ENCODE measurements at regions not wholly inside any gene's neighbourhood (a gene's known extent, or its start where the extent isn't known, plus 50 kb on each side); places are given as distances from the start of the nearest gene placed in this dataset.

DNA sequence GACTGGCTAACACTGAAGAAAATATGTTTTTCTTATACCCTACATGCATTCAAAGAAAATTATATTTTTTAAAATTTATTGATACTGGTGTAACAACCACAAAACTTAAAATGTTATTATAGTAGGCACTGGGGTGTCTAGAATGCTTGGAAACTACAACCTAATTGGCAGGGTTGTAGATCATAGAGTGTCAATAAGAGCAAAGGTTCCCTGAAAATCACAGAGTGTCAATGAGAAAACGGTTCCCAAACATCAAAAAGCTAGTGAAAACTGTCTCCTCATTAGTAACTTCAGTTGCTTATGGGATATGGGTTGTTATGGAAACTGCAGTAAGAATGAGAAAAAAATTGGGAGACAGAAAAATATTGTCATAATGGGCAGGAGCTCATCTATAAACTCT is 214.4 kb upstream of the CCNG1 start:
- H3K27me3 ChIP-seq (ENCODE audit: control insufficient read depth, extremely low read depth, insufficient read depth, low read length) = no peaks in the 10 kb centered on the region
- dilution Hi-C loops (cut with MboI; ENCODE audit: extremely low pct_ligation_motif_present, low sequenced_read_pairs) = no loop called here
- no peak for FAIRE-seq
- no peak overlapping the region for H3K4me2 ChIP-seq (ENCODE audit: control insufficient read depth, extremely low read depth, insufficient read depth, low read depth, low read length)
- TF ChIP-seq EZH2 (IDR thresholded peaks at IDR 0.05; ENCODE audit: low read length) (no peak), CTCF (optimal IDR thresholded peaks at IDR 0.05 in 1 of 3, IDR thresholded peaks at IDR 0.05 in 1 of 3, conservative IDR thresholded peaks at IDR 0.05 in 1 of 3; ENCODE audit: extremely low read depth in 1 of 3, insufficient read depth in 2 of 3, low read length in 3 of 3) (no peak)
- no peaks in the 10 kb centered on the region for H3K4me1 ChIP-seq (ENCODE audit: control insufficient read depth, extremely low read depth, insufficient read depth, low read length)
- H3K36me3 ChIP-seq (ENCODE audit: control insufficient read depth in 2 of 2, extremely low read depth in 1 of 2, insufficient read depth in 2 of 2, low read length in 2 of 2) = no peaks in the 10 kb centered on the region
- no peak for DNase-seq (ENCODE audit: low read depth, low spot score)
- H3K9ac ChIP-seq (ENCODE audit: control insufficient read depth, extremely low read depth, insufficient read depth, low read length) = no peak overlapping the region
- H2AFZ ChIP-seq (ENCODE audit: control insufficient read depth, low read length) = no peak overlapping the region
- no peaks in the 10 kb centered on the region for H3K9me3 ChIP-seq (ENCODE audit: control insufficient read depth, low read depth, low read length)
- no peaks in the 10 kb centered on the region for H4K20me1 ChIP-seq (ENCODE audit: control insufficient read depth, extremely low read depth, insufficient read depth, low read length)
- no peaks in the 10 kb centered on the region for H3K9me1 ChIP-seq (ENCODE audit: control insufficient read depth, extremely low read depth, insufficient read depth, low read length)
- no peaks in the 10 kb centered on the region for H3K79me2 ChIP-seq (ENCODE audit: control insufficient read depth, insufficient read depth, low read length)
- H3K27ac ChIP-seq (ENCODE audit: control insufficient read depth, insufficient read depth, low read length) = no peak overlapping the region
- H3K4me3 ChIP-seq (ENCODE audit: control insufficient read depth in 2 of 3, extremely low read depth in 1 of 3, insufficient read depth in 2 of 3, low read depth in 1 of 3, low read length in 3 of 3) = no peak overlapping the region

DNA sequence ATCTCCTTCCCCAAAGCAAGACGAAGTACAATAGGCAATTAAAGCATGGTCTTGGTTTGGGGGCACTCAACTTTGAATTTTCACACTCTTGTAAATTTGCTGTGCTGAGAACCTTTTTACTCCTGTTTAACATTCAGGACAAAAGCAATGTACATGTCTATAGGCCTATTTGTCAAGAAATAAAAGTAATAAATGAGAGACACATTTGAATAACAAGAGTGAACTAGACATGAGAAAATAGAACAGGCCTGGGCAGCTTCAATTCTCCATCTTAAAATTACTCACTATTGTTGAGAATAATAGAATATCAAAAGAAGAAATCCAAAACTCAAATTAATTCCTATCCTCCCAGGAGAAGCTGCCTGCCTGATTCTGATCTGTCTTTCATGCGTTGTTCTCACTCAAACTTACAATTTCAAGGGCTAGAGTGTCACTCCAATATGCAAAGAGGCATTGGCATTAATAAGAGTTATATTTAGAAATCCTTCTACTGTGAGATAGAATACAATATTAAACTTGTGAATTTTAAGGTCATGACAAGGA is 192.9 kb upstream of the CCNG1 start:
- no peaks in the 10 kb centered on the region for H3K79me2 ChIP-seq (ENCODE audit: control insufficient read depth, insufficient read depth, low read length)
- no peak overlapping the region for H3K4me2 ChIP-seq (ENCODE audit: control insufficient read depth, extremely low read depth, insufficient read depth, low read depth, low read length)
- FAIRE-seq (no peak), DNase-seq (ENCODE audit: low read depth, low spot score) (no peak)
- no peaks in the 10 kb centered on the region for H3K4me1 ChIP-seq (ENCODE audit: control insufficient read depth, extremely low read depth, insufficient read depth, low read length)
- H3K27ac ChIP-seq (ENCODE audit: control insufficient read depth, insufficient read depth, low read length) = no peak overlapping the region
- no peaks in the 10 kb centered on the region for H4K20me1 ChIP-seq (ENCODE audit: control insufficient read depth, extremely low read depth, insufficient read depth, low read length)
- no peak overlapping the region for H3K4me3 ChIP-seq (ENCODE audit: control insufficient read depth in 2 of 3, extremely low read depth in 1 of 3, insufficient read depth in 2 of 3, low read depth in 1 of 3, low read length in 3 of 3)
- no peak overlapping the region for H3K9ac ChIP-seq (ENCODE audit: control insufficient read depth, extremely low read depth, insufficient read depth, low read length)
- dilution Hi-C loops (cut with MboI; ENCODE audit: extremely low pct_ligation_motif_present, low sequenced_read_pairs) = no loop called here
- TF ChIP-seq CTCF (optimal IDR thresholded peaks at IDR 0.05 in 1 of 3, IDR thresholded peaks at IDR 0.05 in 1 of 3, conservative IDR thresholded peaks at IDR 0.05 in 1 of 3; ENCODE audit: extremely low read depth in 1 of 3, insufficient read depth in 2 of 3, low read length in 3 of 3) = no peak
- no peak for TF ChIP-seq EZH2 (IDR thresholded peaks at IDR 0.05; ENCODE audit: low read length)
- no peaks in the 10 kb centered on the region for H3K27me3 ChIP-seq (ENCODE audit: control insufficient read depth, extremely low read depth, insufficient read depth, low read length)
- no peaks in the 10 kb centered on the region for H3K9me3 ChIP-seq (ENCODE audit: control insufficient read depth, low read depth, low read length)
- H2AFZ ChIP-seq (ENCODE audit: control insufficient read depth, low read length) = no peak overlapping the region
- no peaks in the 10 kb centered on the region for H3K9me1 ChIP-seq (ENCODE audit: control insufficient read depth, extremely low read depth, insufficient read depth, low read length)
- no peaks in the 10 kb centered on the region for H3K36me3 ChIP-seq (ENCODE audit: control insufficient read depth in 2 of 2, extremely low read depth in 1 of 2, insufficient read depth in 2 of 2, low read length in 2 of 2)

All from keratinocyte (primary cell).